Fibroblast of skin of back (primary cell): ENCODE measurements at regions not wholly inside any gene's neighbourhood (a gene's known extent, or its start where the extent isn't known, plus 50 kb on each side); places are given as distances from the start of the nearest gene placed in this dataset.
A peak's percentile ranks its signal among the peaks of the same experiment; 100 is the strongest.
"Not testable (repeated sequence)": the region's sequence is repeated elsewhere in the genome, so short reads cannot be mapped to it uniquely, and the experiment has no call there.

Source experiments
- DNase-seq: peaks from one replicate; pipeline ENCODE4 v3.0.0-alpha.2; 2013

DNA sequence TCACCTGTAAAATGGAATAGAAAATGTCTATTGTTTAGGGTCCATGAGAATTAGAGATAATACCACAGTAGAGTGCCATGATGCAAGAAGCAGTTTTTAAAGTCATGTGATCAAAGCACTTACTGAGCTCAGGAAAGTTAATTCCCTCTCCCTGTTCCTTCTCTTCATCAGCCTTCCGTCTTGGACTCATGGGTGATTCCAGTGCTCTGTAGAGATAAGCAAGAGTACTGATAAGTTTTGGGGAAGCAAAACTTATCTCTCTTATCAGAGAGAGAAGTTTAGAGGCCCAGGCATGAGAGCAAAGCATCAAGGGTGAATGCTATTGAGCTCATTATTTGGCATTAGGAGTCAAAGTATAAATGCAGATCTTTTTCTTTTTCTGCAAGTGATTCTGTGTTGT lies 410.1 kb downstream of the AGTPBP1 start:
- DNase-seq, result no peak

- no peak for DNase-seq
Measured at GRCh38 chr9:85322592-85322991, 419.2 kb downstream of the AGTPBP1 start.

DNA sequence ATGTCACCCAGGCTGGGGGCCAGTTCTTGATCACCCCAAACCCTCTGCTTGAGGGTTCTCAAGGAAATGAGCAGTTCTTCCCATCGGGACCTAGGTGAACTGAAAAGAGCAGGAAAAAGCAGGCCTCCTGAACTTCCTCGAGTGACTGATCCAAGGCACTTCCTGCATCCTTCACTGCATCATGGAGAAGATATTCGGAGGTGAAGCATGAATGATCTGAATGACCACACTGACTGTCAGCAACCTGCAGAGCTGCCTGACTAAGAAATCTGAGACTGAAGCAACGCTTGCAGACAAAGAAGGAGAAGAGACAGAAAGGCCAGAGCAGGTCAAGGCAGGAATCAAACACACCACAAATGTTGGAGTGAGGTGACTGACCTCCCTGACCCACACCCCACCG lies 420.2 kb downstream of the AGTPBP1 start:
- DNase-seq, result no peak

- no peak for DNase-seq
Measured at GRCh38 chr9:85319936-85320656, 421.7 kb downstream of the AGTPBP1 start.

DNA sequence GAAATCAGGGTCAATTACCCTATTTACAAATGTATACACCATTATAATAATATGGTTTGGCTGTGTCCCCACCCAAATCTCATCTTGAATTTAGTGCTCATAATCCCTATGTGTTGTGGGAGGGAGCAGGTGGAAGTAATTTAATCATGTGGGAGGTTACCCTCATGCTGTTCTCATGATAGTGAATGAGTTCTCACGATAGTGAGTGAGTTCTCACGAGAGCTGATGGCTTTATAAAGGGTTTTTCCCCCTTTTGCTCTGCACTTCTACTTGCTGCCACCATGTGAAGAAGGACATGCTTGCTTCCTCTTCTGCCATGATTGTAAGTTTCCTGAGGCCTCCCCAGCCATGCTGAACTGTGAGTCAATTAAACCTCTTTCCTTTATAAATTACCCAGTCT lies 426.2 kb downstream of the AGTPBP1 start:
- DNase-seq, result not testable (repeated sequence)

- DNase-seq, result peak; percentile 5
Measured at GRCh38 chr9:85310573-85310972, 431.2 kb downstream of the AGTPBP1 start.

- no peak for DNase-seq
Measured at GRCh38 chr9:85303757-85304134, 438.0 kb downstream of the AGTPBP1 start.

DNA sequence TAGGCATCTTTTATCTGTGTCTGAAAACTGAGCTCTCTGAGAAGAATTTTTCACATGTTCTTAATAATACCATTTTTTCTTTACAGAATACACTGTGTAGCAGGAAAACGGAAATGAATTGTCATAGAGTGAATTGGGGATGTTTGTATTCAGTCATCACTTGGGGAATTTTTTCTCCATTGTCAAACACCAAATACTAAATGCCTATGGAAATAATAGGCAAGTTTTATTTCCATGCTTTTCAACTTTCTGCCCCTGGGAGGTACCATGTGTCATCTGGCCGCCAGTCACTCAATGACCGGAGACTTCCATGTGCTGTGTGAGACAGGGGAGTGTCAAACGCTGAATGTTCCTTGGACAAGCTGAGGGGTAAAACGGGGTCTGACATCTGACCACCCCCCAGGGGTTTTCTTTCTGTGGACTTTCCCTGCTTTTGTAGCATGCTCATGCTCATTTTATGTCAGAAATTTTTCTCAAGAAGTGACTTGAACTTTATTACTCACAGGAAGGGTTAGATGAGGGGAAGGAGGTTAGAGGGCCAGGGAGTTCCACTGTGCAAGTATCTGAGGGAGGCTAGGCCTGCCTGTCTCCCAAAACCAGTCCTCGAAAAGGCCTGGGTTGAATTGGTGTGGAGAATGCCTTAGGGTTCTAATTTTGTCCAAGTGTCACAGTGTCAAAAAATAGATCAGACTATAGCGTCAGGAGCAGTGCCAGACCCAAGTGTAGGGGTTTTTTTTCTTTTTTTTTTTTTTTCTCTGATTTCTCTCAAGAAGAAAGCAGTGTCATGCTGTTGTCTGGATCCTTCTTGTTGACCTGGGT lies 438.6 kb downstream of the AGTPBP1 start:
- peak; percentile 56 for DNase-seq

DNA sequence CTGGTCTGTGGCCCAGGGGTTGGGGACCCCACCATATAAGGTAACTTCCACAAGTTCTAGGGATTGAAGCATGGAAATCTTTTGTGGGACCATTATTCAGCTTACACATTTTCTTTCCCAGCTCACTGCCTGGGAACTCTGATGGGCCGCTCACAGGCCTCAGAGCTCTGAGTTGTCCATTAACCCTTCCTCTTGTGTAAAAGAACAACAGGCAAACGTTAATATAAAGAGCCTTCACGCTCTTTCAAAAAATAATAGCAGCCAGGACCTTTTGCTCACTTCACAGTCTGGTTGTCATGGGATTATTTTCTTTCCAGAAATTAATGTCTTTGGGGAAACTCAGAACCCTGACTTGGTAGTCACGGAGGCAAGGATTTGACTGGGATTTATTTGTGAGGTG lies 443.3 kb downstream of the AGTPBP1 start:
- DNase-seq, result no peak

- DNase-seq, result not testable (repeated sequence)
Measured at GRCh38 chr9:85295244-85295643, 446.5 kb downstream of the AGTPBP1 start.

- no peak for DNase-seq
Measured at GRCh38 chr9:85292261-85292660, 449.5 kb downstream of the AGTPBP1 start.

- DNase-seq, result no peak
Measured at GRCh38 chr9:85291266-85291665, 450.5 kb downstream of the AGTPBP1 start.

DNA sequence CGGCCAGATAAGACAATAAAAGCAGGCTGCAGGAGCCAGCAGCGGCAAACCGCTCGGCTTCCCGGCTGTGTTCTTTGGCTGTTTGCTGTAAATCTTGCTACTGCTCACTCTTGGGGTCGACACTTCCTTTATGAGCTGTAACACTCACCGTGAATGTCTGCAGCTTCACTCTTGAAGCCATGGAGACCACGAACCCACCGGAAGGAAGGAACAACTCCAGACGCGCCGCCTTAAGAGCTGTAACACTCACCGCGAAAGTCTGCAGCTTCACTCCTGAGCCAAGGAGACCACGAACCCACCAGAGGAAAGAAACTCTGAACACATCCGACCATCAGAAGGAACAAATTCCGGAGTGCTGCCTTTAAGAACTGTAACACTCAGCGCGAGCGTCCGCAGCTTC lies 451.7 kb downstream of the AGTPBP1 start:
- DNase-seq, result no peak

GRCh38 chr9:85289142-85289541 lies 452.6 kb downstream of the AGTPBP1 start:
- DNase-seq, result no peak

GRCh38 chr9:85283421-85283820 lies 458.3 kb downstream of the AGTPBP1 start:
- DNase-seq, result no peak

- DNase-seq, result no peak
Measured at GRCh38 chr9:85278769-85279168, 463.0 kb downstream of the AGTPBP1 start.

DNA sequence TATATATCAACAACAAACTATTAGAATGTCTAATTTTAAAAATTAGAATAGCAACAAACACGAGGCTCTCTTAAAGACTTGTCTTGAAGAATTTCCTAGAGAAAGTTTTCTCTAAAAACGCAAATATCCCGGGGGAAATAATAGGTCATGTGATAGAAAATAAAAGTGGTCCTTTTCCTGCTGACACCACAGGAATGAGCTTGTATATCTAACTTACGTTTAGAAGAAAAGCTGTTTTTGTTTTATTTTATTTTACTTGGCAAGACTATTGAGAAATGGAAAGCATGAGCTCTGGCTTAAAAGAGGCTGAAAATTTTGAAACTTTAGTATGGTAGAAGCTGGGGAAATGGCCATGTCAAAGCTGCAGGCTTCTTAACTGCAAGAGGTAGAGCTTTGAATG lies 465.0 kb downstream of the AGTPBP1 start:
- DNase-seq, result no peak

DNA sequence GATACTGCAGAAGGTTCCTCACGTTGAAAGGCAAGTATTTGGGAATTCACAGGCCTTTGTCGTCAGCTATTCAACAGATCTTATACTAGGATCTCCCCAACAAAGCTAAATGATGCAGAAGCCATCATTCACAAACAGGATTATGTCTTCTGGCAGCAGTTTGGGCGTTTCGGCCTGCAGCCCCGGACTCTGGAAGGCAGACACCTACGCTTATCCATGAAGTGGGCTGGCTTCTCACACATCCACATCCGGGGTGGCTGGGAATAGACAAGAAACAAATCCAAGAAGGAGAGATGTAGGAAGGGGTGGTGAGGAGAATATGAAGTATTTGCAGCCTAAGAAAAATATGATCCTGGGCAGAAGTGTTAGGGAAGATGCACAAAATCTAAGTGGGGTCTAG lies 471.9 kb downstream of the AGTPBP1 start:
- no peak for DNase-seq

- DNase-seq, result no peak
Measured at GRCh38 chr9:85268131-85268530, 473.6 kb downstream of the AGTPBP1 start.

DNA sequence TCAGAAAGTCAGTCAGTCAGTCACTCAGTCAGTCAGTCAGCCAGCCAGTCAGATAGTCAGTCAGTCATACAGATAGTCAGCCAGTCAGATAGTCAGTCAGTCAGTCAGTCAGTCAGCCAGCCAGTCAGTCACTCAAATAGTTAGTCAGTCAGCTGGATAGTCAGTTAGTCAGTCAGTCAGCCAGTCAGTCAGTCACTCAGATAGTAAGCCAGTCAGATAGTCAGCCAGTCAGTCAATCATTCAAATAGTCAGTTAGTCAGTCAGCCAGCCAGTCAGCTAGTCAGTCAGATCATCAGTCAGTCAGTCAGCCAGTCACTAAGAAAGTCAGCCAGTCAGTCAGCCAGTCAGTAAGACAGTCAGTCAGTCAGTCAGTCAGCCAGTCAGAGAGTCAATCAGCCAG lies 477.1 kb downstream of the AGTPBP1 start:
- no peak for DNase-seq

DNA sequence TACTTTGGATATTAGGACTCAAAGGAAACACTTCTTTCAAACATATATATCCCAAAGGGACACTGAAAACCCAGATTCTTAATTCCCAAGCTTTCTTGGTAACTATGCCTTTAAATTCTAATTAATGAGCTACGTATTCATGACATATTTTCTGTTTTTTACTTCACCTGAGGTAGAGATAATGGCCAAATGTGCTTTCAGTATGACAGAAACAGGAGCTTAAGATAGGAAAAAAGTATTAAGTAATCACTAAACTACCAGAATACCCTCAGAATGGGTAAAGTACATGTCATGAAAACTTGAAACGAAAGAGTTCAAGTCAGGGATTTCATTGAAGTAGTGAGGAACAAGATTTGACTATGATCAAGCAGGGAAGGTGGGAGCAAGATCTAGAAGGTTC lies 478.5 kb downstream of the AGTPBP1 start:
- DNase-seq, result no peak

- peak; percentile 25 for DNase-seq
Measured at GRCh38 chr9:85262333-85262732, 479.4 kb downstream of the AGTPBP1 start.

GRCh38 chr9:85260275-85260845 lies 481.4 kb downstream of the AGTPBP1 start:
- DNase-seq, result no peak

- peak; percentile 77 for DNase-seq
Measured at GRCh38 chr9:85258823-85259370, 482.9 kb downstream of the AGTPBP1 start.
